SK-N-SH (cell line): ENCODE measurements at regions not wholly inside any gene's neighbourhood (a gene's known extent, or its start where the extent isn't known, plus 50 kb on each side); places are given as distances from the start of the nearest gene placed in this dataset.

ENCODE experiments used
- CTCF ChIA-PET: fragments of 300-600, 350-600 bp; formaldehyde crosslinking; extraction: SDS; loops from one replicate; lab custom pipeline; 2021; lab: Yijun Ruan, JAX
- POLR2A ChIA-PET: fragments of 350-600 bp; sonication (Branson Sonifier 250); formaldehyde crosslinking; extraction: SDS; loops from one replicate; lab custom pipeline; 2020; ENCODE audit warnings: antibody characterized with exemption, inconsistent platforms; lab: Yijun Ruan, JAX
- DNase-seq: peaks from one replicate; pipeline ENCODE4 v3.0.0; 2012
- H2AFZ ChIP-seq: fragments of 200-600 bp; sonication (generic); 2 replicates; pipeline ENCODE4 v1.8.1; 2016; ENCODE audit warnings: antibody characterized with exemption, mild to moderate bottlenecking, low read depth
- H3F3A ChIP-seq: fragments of 200-600 bp; sonication (generic); replicated peaks from 2 replicates; pipeline ENCODE3; 2016; ENCODE audit warnings: antibody characterized with exemption, mild to moderate bottlenecking; ENCODE audit not compliant: insufficient read depth
- H3K27ac ChIP-seq, 2 experiments: fragments of 200-500 bp in 1 of 2; fragments of 200-600 bp in 1 of 2; sonication (Bioruptor generic) in 1 of 2; sonication (generic), shearing (Covaris generic) in 1 of 2; 2 replicates each; pipeline versions ENCODE4 v1.5.1 to v1.6.1; 2014 to 2016; ENCODE audit warnings: low read depth in 2 of 2, inconsistent platforms in 1 of 2, low read length in 1 of 2, mild to moderate bottlenecking in 1 of 2, mixed read lengths in 1 of 2
- H3K27me3 ChIP-seq: fragments of 200-600 bp; sonication (generic), shearing (Covaris generic); 2 replicates; pipeline ENCODE4 v1.6.1; 2016; ENCODE audit warnings: mixed run types; ENCODE audit not compliant: insufficient read depth
- H3K36me3 ChIP-seq, 2 experiments: fragments of 200-500 bp in 1 of 2; fragments of 200-600 bp in 1 of 2; sonication (Bioruptor generic) in 1 of 2; sonication (generic) in 1 of 2; replicated peaks in 1 of 2; 2 replicates each; pipeline versions ENCODE3 to v1.5.1; 2014 to 2016; ENCODE audit warnings: low read length in 1 of 2, mild to moderate bottlenecking in 1 of 2; ENCODE audit not compliant: insufficient read depth in 2 of 2, control insufficient read depth in 1 of 2
- H3K4me1 ChIP-seq, 2 experiments: fragments of 200-500 bp in 1 of 2; fragments of 200-600 bp in 1 of 2; sonication (Bioruptor generic) in 1 of 2; sonication (generic), shearing (Covaris generic) in 1 of 2; 2 replicates each; pipeline versions ENCODE4 v1.5.1 to v1.6.1; 2014 to 2016; ENCODE audit warnings: low read depth in 1 of 2, low read length in 1 of 2, mixed run types in 1 of 2; ENCODE audit not compliant: insufficient read depth in 2 of 2, control insufficient read depth in 1 of 2
- H3K4me2 ChIP-seq: fragments of 200-600 bp; sonication (generic), shearing (Covaris generic); 2 replicates; pipeline ENCODE4 v1.6.1; 2017; ENCODE audit warnings: mixed run types
- H3K4me3 ChIP-seq, 2 experiments: fragments of 200-500 bp in 1 of 2; fragments of 200-600 bp in 1 of 2; sonication (Bioruptor generic) in 1 of 2; sonication (generic), shearing (Covaris generic) in 1 of 2; 2 replicates each; pipeline versions ENCODE4 v1.5.1 to v1.8.1; 2014 to 2016; ENCODE audit warnings: low read depth in 2 of 2, inconsistent platforms in 1 of 2, low read length in 1 of 2, mild to moderate bottlenecking in 1 of 2, mixed read lengths in 1 of 2, moderate library complexity in 1 of 2
- H3K79me2 ChIP-seq: fragments of 200-600 bp; sonication (generic); 2 replicates; pipeline ENCODE4 v1.8.1; 2017; ENCODE audit warnings: mild to moderate bottlenecking; ENCODE audit not compliant: insufficient read depth
- H3K9ac ChIP-seq: fragments of 200-600 bp; sonication (generic); 2 replicates; pipeline ENCODE4 v1.6.1; 2017; ENCODE audit warnings: mixed run types
- H3K9me2 ChIP-seq: fragments of 200-600 bp; sonication (generic); 2 replicates; pipeline ENCODE4 v1.6.1; 2017; ENCODE audit warnings: mixed run types
- H3K9me3 ChIP-seq: fragments of 200-600 bp; sonication (generic); 2 replicates; pipeline ENCODE4 v1.6.1; 2017; ENCODE audit warnings: mixed run types, mild to moderate bottlenecking, moderate library complexity
- H4K20me1 ChIP-seq: fragments of 200-600 bp; sonication (generic); 2 replicates; pipeline ENCODE4 v1.6.1; 2017; ENCODE audit warnings: mild to moderate bottlenecking, mixed run types; ENCODE audit not compliant: insufficient read depth
- ELF1 ChIP-seq: IDR thresholded peaks from 2 replicates; pipeline ENCODE4 v1.4.0; 2012
- EP300 ChIP-seq, 2 experiments: IDR thresholded peaks; 2 replicates each; pipeline versions ENCODE4 v1.4.0 to v1.6.1; 2012; ENCODE audit warnings: borderline replicate concordance in 1 of 2, low read depth in 1 of 2, low read length in 1 of 2
- MEF2A ChIP-seq: IDR thresholded peaks from 2 replicates; pipeline ENCODE4 v1.4.0; 2012; ENCODE audit warnings: low read depth, borderline replicate concordance
- SIN3A ChIP-seq: IDR thresholded peaks from 2 replicates; pipeline ENCODE4 v1.6.1; 2012; ENCODE audit warnings: low read depth, mild to moderate bottlenecking, low read length, moderate library complexity, borderline replicate concordance
- TCF12 ChIP-seq: IDR thresholded peaks from 2 replicates; pipeline ENCODE4 v1.4.0; 2012
- YY1 ChIP-seq: IDR thresholded peaks from 2 replicates; pipeline ENCODE4 v1.4.0; 2012; ENCODE audit warnings: low read depth, mild to moderate bottlenecking
- WGBS: methylation state at CpG from one replicate; pipeline ENCODE4 v1.1.6; 2017; ENCODE audit warnings: low lambda C conversion rate; 5-methylcytosine and 5-hydroxymethylcytosine counted together
- TF ChIP-seq, protein P1 (sequence below): fragments of 200-600 bp; sonication (generic); IDR thresholded peaks from 2 replicates; pipeline ENCODE4 v1.6.1; 2017; ENCODE audit warnings: antibody characterized with exemption, mild to moderate bottlenecking, moderate library complexity
- TF ChIP-seq, protein P2 (sequence below): IDR thresholded peaks from 2 replicates; pipeline ENCODE4 v1.4.0; 2012; ENCODE audit warnings: low read depth, borderline replicate concordance
- TF ChIP-seq, protein P3 (sequence below): IDR thresholded peaks from 2 replicates; pipeline ENCODE4 v1.4.0; 2012; ENCODE audit warnings: low read depth

DNA sequence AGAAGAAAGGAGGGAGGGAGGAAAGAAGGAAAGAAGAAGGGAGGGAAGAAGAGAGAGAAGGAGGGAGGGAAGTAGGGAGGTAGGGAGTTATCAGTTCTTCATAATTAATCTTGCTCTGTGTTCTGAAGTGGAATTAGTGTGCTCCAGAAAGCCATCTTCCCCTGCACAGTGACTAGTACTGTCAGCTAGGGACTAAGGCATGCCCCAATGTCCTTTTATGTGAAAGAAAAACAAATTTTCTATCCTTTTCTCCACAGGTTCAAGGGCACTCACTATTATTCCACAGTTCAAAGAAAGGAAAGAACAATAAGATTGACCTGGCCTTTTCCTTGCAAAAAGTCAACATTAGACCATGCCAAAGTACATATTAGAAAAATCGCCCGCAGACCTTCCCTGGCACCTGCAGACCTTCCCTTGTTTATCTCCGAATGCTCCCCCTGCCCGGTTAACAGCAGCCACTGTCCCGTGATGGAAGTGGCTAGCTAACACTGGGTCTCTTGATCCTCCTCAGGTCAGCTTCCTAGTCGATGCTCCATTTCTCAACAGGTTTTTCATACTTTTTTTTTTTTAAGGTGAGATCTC, 107.2 kb upstream of the EDEM3 start (continued):
- TF ChIP-seq, protein P1, sequence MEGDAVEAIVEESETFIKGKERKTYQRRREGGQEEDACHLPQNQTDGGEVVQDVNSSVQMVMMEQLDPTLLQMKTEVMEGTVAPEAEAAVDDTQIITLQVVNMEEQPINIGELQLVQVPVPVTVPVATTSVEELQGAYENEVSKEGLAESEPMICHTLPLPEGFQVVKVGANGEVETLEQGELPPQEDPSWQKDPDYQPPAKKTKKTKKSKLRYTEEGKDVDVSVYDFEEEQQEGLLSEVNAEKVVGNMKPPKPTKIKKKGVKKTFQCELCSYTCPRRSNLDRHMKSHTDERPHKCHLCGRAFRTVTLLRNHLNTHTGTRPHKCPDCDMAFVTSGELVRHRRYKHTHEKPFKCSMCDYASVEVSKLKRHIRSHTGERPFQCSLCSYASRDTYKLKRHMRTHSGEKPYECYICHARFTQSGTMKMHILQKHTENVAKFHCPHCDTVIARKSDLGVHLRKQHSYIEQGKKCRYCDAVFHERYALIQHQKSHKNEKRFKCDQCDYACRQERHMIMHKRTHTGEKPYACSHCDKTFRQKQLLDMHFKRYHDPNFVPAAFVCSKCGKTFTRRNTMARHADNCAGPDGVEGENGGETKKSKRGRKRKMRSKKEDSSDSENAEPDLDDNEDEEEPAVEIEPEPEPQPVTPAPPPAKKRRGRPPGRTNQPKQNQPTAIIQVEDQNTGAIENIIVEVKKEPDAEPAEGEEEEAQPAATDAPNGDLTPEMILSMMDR: no peak
- TF ChIP-seq SIN3A: no peak
- TF ChIP-seq, protein P2, sequence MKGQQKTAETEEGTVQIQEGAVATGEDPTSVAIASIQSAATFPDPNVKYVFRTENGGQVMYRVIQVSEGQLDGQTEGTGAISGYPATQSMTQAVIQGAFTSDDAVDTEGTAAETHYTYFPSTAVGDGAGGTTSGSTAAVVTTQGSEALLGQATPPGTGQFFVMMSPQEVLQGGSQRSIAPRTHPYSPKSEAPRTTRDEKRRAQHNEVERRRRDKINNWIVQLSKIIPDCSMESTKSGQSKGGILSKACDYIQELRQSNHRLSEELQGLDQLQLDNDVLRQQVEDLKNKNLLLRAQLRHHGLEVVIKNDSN: no peak

DNA sequence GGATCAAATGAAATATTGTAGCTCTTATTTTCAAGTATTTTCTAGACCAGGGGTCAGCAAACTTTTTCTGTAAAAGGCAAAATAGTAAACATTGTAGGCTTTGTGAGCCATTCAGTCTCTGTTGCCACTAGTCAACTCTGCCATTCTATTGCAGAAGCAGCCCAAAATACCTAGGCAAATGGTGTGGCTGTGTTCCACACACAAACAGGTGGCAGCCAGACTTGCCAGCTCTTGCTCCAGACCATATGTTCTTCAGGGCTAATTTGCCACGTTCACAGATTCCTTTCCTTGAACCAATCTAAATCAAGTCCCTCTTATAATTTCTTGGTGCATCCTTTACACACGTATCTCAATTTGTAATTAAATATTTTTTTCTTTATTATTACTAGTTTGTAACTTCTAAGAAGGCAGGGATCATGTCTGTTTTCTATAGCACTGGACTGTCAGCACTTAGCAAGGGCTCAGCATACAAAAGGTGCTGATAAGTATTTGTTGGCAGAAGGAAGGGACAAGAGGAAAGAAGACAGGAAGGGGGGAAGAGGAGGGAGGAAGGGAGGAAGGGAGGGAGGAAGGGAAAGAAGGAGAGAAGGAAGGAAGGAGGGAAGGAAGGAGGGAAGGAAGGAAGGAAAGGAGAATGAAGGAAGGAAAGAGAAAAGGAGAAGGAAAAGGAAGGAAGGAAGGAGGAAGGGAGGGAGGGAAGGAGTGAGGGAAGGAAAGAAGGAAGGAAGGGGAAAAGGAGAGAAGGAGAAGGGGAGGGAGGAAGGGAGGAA, 106.5 kb upstream of the EDEM3 start:
- H3K4me1 ChIP-seq: peaks cover 4 to 14% of the 10 kb centered on the region in 2 experiments; a peak in 2 of 4 replicates
- no peaks in the 10 kb centered on the region for H3K79me2 ChIP-seq
- H3K36me3 ChIP-seq: no peaks in the 10 kb centered on the region
- H4K20me1 ChIP-seq: no peaks in the 10 kb centered on the region
- POLR2A ChIA-PET: no interaction called here
- H3F3A ChIP-seq: peaks cover 13% of the 10 kb centered on the region
- H3K4me3 ChIP-seq: no peak overlapping the region
- no peak overlapping the region for H3K9ac ChIP-seq
- no peaks in the 10 kb centered on the region for H3K27me3 ChIP-seq
- no peak for DNase-seq
- no peak overlapping the region; a peak in 1 of 4 replicates for H3K27ac ChIP-seq
- H3K4me2 ChIP-seq: no peak overlapping the region
- CTCF ChIA-PET: no interaction called here
- H2AFZ ChIP-seq: no peak overlapping the region
- WGBS: 51% methylated on average over 2 of the region's 2 CpGs
- TF ChIP-seq TCF12 (peak; percentile 38; the same call in 1 of the 2 replicates), SIN3A (no peak), YY1 (no peak), EP300 (IDR thresholded peaks at IDR 0.05; ENCODE audit: borderline replicate concordance in 1 of 2, low read depth in 1 of 2, low read length in 1 of 2) (no peak)
- TF ChIP-seq, protein P3, sequence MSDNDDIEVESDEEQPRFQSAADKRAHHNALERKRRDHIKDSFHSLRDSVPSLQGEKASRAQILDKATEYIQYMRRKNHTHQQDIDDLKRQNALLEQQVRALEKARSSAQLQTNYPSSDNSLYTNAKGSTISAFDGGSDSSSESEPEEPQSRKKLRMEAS: no peak
- TF ChIP-seq, all 33 proteins: peak for 1
- Histone ChIP-seq H3K9me2 (no peaks in the 10 kb centered on the region), H3K9me3 (no peaks in the 10 kb centered on the region; the same call in 1 of the 2 replicates)

DNA sequence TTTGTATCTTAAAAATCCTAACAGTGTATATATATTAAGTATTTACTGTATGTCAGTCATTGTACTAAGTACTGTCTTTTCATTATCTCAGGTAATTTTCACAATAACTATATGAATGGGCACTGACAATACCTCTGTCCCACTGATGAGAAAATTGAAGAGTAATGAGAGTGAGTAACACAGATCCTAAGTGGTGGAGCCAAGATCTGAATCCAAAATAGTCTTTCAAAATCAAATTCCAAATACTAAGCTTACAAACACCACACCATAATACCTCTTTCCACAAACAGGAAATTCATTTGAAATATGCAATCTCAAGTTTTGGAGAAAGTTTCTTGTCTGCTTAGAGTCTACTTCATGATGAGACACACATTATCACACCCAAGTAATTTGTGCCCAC, 105.9 kb upstream of the EDEM3 start:
- Histone ChIP-seq H3K79me2 (no peaks in the 10 kb centered on the region), H3K27ac (no peak overlapping the region; a peak in 2 of 4 replicates), H3K4me2 (no peak overlapping the region), H3K4me1 (peaks cover 4 to 11% of the 10 kb centered on the region in 2 experiments; a peak in 2 of 4 replicates), H3K36me3 (no peaks in the 10 kb centered on the region), H3K4me3 (no peak overlapping the region), H3F3A (peaks cover 9% of the 10 kb centered on the region), H3K9ac (no peak overlapping the region), H3K9me2 (no peaks in the 10 kb centered on the region), H4K20me1 (no peaks in the 10 kb centered on the region)
- CTCF ChIA-PET: no interaction called here
- POLR2A ChIA-PET: no interaction called here
- no peak for DNase-seq
- TF ChIP-seq ELF1 (no peak), MEF2A (no peak), SIN3A (no peak)
- TF ChIP-seq, all 33 proteins: peak for 0
- no peaks in the 10 kb centered on the region; the same call in 1 of the 2 replicates for H3K9me3 ChIP-seq
- H3K27me3 ChIP-seq: no peaks in the 10 kb centered on the region
- no peak overlapping the region for H2AFZ ChIP-seq
